ENCODE measurements at regions not wholly inside any gene's neighbourhood (a gene's known extent, or its start where the extent isn't known, plus 50 kb on each side); places are given as distances from the start of the nearest gene placed in this dataset.

GRCh38 chr15:77692614-77693013 lies 59.9 kb upstream of the LINGO1 start:
- H3K4me1 ChIP-seq, result no peaks in the 10 kb centered on the region
- intact Hi-C loops (cut with DNase I), result no loop called here
- H3K27ac ChIP-seq, result no peak overlapping the region
- no peaks in the 10 kb centered on the region for H3K9me3 ChIP-seq
- no peak for DNase-seq (ENCODE audit: low spot score in 2 of 2)
- H3K4me3 ChIP-seq, result no peak overlapping the region
- H3K27me3 ChIP-seq, result no peaks in the 10 kb centered on the region
- H3K36me3 ChIP-seq, result no peaks in the 10 kb centered on the region
- no peak for TF ChIP-seq CTCF (IDR thresholded peaks at IDR 0.05)

GRCh38 chr15:77691607-77692006 lies 58.9 kb upstream of the LINGO1 start:
- no peak for TF ChIP-seq CTCF (IDR thresholded peaks at IDR 0.05)
- intact Hi-C loops (cut with DNase I), result no loop called here
- Histone ChIP-seq H3K4me1 (no peaks in the 10 kb centered on the region), H3K4me3 (no peak overlapping the region), H3K36me3 (no peaks in the 10 kb centered on the region), H3K27ac (no peak overlapping the region), H3K27me3 (no peaks in the 10 kb centered on the region), H3K9me3 (no peaks in the 10 kb centered on the region)
- no peak for DNase-seq (ENCODE audit: low spot score in 2 of 2)

GRCh38 chr15:77689821-77690220 lies 57.1 kb upstream of the LINGO1 start:
- H3K27me3 ChIP-seq, result no peaks in the 10 kb centered on the region
- intact Hi-C loops (cut with DNase I), result no loop called here
- H3K4me3 ChIP-seq, result no peak overlapping the region
- H3K27ac ChIP-seq, result no peak overlapping the region
- no peak for DNase-seq (ENCODE audit: low spot score in 2 of 2)
- no peaks in the 10 kb centered on the region for H3K36me3 ChIP-seq
- no peaks in the 10 kb centered on the region for H3K9me3 ChIP-seq
- TF ChIP-seq CTCF (IDR thresholded peaks at IDR 0.05), result no peak
- H3K4me1 ChIP-seq, result no peaks in the 10 kb centered on the region

- no peak for TF ChIP-seq CTCF (IDR thresholded peaks at IDR 0.05)
- DNase-seq (ENCODE audit: low spot score in 2 of 2), result no peak
- no peaks in the 10 kb centered on the region for H3K27me3 ChIP-seq
- intact Hi-C loops (cut with DNase I), result no loop called here
- no peak overlapping the region for H3K4me3 ChIP-seq
- no peaks in the 10 kb centered on the region for H3K36me3 ChIP-seq
- H3K27ac ChIP-seq, result no peak overlapping the region
- H3K9me3 ChIP-seq, result no peaks in the 10 kb centered on the region
- H3K4me1 ChIP-seq, result no peaks in the 10 kb centered on the region
Measured at GRCh38 chr15:77688693-77689092, 56.0 kb upstream of the LINGO1 start.

- Histone ChIP-seq H3K4me1 (no peaks in the 10 kb centered on the region), H3K4me3 (no peak overlapping the region), H3K27me3 (no peaks in the 10 kb centered on the region), H3K27ac (no peak overlapping the region), H3K36me3 (no peaks in the 10 kb centered on the region), H3K9me3 (no peaks in the 10 kb centered on the region)
- TF ChIP-seq CTCF (IDR thresholded peaks at IDR 0.05), result no peak
- DNase-seq (ENCODE audit: low spot score in 2 of 2), result no peak
- intact Hi-C loops (cut with DNase I), result no loop called here
Measured at GRCh38 chr15:77688266-77688665, 55.6 kb upstream of the LINGO1 start.

- DNase-seq (ENCODE audit: low spot score in 2 of 2), result no peak
- intact Hi-C loops (cut with DNase I), result no loop called here
- H3K27ac ChIP-seq, result no peak overlapping the region
- H3K4me1 ChIP-seq, result no peaks in the 10 kb centered on the region
- no peak overlapping the region for H3K4me3 ChIP-seq
- H3K36me3 ChIP-seq, result no peaks in the 10 kb centered on the region
- no peak for TF ChIP-seq CTCF (IDR thresholded peaks at IDR 0.05)
- H3K9me3 ChIP-seq, result no peaks in the 10 kb centered on the region
- H3K27me3 ChIP-seq, result no peaks in the 10 kb centered on the region
Measured at GRCh38 chr15:77685082-77685815, 52.5 kb upstream of the LINGO1 start.

All from ascending aorta (tissue), 2 donors.